GM12891 (cell line): ENCODE measurements at regions not wholly inside any gene's neighbourhood (a gene's known extent, or its start where the extent isn't known, plus 50 kb on each side); places are given as distances from the start of the nearest gene placed in this dataset.

Experiments used
- DNase-seq: peaks from one replicate; pipeline ENCODE4 v3.0.0; 2011; ENCODE audit warnings: low spot score; ENCODE audit not compliant: insufficient read length
- FAIRE-seq: peaks from 2 replicates; lab custom pipeline; 2011; peaks lifted over from hg19 to GRCh38; lab: Jason Lieb, UNC
- PAX5 ChIP-seq: IDR thresholded peaks from 2 replicates; pipeline ENCODE4 v1.6.1; 2011; ENCODE audit warnings: low read length, moderate library complexity, mild to moderate bottlenecking; ENCODE audit not compliant: insufficient read depth, severe bottlenecking
- POLR2A ChIP-seq: IDR thresholded peaks from 2 replicates; pipeline ENCODE4 v1.6.1; 2011; ENCODE audit warnings: low read depth, low read length, control low read depth
- POLR2AphosphoS5 ChIP-seq: IDR thresholded peaks from 2 replicates; pipeline ENCODE4 v1.6.1; 2011; ENCODE audit warnings: low read depth, low read length, control low read depth
- POU2F2 ChIP-seq: IDR thresholded peaks from 2 replicates; pipeline ENCODE4 v1.6.1; 2011; ENCODE audit warnings: low read depth, mild to moderate bottlenecking, control low read depth, low read length, moderate library complexity
- SPI1 ChIP-seq: IDR thresholded peaks from 2 replicates; pipeline ENCODE4 v1.6.1; 2011; ENCODE audit warnings: low read depth, low read length, control low read depth
- TAF1 ChIP-seq: IDR thresholded peaks from 2 replicates; pipeline ENCODE4 v1.6.1; 2011; ENCODE audit warnings: low read depth, low read length, control low read depth

GRCh38 chr11:115926138-115926537 is 421.9 kb upstream of the CADM1 start:
- no peak for FAIRE-seq
- DNase-seq, result no peak
- 0 out of 2 replicates have a peak, but pooled peaks have one; percentile 20 for TF ChIP-seq TAF1
- peak; percentile 19; the same call in 1 of the 2 replicates for TF ChIP-seq POLR2A
- no peak for TF ChIP-seq PAX5
- TF ChIP-seq POLR2AphosphoS5, result 0 out of 2 replicates have a peak, but pooled peaks have one; percentile 33
- 0 out of 2 replicates have a peak, but pooled peaks have one; percentile 19 for TF ChIP-seq SPI1

GRCh38 chr11:115925568-115926090 is 421.4 kb upstream of the CADM1 start:
- TF ChIP-seq PAX5 (no peak), TAF1 (no peak), SPI1 (no peak), POLR2A (peak; percentile 57), POLR2AphosphoS5 (peak; percentile 67), POU2F2 (0 out of 2 replicates have a peak, but pooled peaks have one; percentile 29)
- FAIRE-seq (peak; percentile 20), DNase-seq (no peak)

GRCh38 chr11:115924744-115925567 is 420.7 kb upstream of the CADM1 start:
- DNase-seq (no peak), FAIRE-seq (peak; percentile 96)
- TF ChIP-seq PAX5 (no peak), TAF1 (peak; percentile 64)

- no peak for FAIRE-seq
- TF ChIP-seq POLR2AphosphoS5 (no peak), POLR2A (no peak), SPI1 (no peak), TAF1 (no peak), POU2F2 (no peak), PAX5 (no peak)
- no peak for DNase-seq
Measured at GRCh38 chr11:115922876-115923275, 418.7 kb upstream of the CADM1 start.

DNA sequence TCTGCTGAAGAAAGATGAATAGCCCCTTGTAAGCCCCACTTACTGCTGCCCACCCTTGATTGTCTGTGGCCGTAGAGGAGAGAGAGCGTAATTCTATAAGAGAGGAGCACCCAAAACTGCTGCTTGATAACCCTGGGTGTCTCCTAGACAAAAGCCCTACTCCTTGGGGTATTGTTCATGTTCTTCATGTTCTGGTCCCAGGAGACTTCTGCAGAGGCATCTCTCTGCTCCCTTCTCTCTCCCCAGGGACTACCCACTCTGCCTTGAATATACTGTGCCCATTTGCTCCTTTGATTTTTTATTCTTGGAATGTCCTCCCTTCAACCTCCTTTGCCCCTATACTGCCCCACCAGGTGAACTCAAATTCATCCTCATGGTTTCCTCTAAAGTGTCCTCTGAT is 417.8 kb upstream of the CADM1 start:
- TF ChIP-seq TAF1 (no peak), POLR2AphosphoS5 (no peak), SPI1 (no peak), POU2F2 (no peak), PAX5 (no peak), POLR2A (no peak)
- FAIRE-seq (no peak), DNase-seq (no peak)

GRCh38 chr11:115921540-115921939 is 417.3 kb upstream of the CADM1 start:
- no peak for DNase-seq
- peak; percentile 90 for FAIRE-seq
- TF ChIP-seq TAF1 (no peak), SPI1 (no peak), POU2F2 (no peak), POLR2AphosphoS5 (no peak), PAX5 (no peak), POLR2A (no peak)

DNA sequence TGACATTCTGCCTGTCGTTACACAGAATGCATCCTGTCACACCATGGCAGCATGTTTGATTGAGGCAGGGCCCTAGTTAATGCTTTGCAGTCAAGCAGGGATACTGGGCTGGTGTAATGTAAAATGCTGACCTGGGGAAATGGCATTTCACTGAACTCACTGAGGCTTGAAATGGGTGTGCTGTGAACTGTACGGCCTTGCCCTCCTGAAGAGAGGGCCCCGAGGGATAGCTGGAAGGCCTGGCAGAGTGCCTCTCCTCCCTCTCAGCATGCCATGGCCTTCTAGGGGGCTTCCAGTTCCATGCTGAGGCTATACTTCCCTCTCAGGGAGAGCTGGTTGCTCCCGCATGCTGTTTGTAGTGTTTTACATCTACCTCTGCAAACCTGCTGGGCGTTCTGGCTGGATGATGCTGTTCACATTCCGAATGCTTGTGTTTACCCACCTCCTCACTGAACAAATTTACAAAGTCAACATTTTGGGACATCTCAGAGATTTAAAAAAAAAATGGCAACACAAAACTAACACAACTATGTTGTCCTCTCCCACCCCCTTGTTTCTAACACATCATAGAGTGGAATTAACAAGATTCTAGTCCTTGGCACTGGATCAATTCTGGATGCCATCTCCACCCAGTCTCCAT is 416.7 kb upstream of the CADM1 start:
- no peak for DNase-seq
- FAIRE-seq, result peak; percentile 83

DNA sequence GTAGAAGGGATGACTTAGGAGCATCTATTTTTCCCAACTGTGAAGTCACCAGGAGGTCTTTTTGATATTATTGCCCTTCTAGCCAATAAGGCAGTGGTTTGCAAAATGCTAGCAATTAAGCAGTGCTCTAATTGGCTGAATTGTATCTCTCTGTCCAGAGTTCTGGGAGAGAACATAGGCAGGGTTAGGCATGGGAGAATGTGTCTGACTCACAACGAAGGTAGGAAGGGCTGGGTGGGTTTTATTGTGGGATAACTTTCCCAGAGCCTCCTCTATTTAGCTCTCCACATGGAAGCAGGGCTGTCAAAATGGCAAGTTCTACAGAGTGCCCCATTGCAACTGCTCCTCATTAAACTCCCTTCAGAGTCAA is 415.9 kb upstream of the CADM1 start:
- FAIRE-seq, result no peak
- TF ChIP-seq SPI1 (peak; percentile 38; the same call in 1 of the 2 replicates), PAX5 (no peak), POLR2A (no peak), TAF1 (no peak)
- no peak for DNase-seq

More for the DNA sequence above, 416.7 kb upstream of the CADM1 start:
- TF ChIP-seq POLR2A (no peak), TAF1 (no peak), SPI1 (no peak), POLR2AphosphoS5 (no peak), PAX5 (no peak), POU2F2 (no peak)

DNA sequence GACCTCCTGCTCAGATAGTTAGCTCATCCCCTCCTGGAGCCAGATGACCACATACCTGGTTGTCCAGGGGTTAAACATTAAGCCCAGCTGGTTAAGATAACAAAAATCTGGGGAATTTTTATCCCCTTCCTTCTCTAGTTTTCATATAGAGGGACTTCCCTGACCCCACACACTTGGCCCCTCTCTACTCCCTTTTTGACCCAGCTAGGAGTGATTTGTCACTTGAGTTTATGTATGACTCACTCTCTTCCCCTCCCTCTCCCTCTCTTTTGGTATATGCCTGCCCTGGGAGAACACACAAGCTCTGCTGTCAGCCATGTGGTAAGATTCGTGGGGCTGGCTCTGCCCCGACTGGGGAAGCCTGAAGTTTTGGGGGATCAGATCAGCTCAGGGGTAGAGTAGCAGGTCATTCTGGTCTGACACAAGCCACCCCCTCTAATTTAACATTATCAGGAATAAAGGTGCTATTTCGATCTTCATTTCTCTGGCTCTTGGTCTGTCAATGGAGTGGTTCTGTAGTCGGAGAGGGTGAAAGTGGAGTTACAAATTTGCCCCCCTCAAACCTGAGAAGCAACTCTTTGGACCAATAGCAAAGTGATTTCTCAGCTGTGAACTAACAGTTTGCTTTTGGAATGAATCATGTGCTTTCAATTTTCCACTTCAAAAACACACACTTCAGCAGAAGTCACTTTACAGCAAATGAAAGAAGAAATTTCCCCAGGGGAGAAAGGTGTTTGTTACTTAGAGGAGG is 415.3 kb upstream of the CADM1 start:
- no peak for DNase-seq
- peak; percentile 95 for FAIRE-seq
- TF ChIP-seq SPI1 (peak; percentile 9; the same call in 1 of the 2 replicates), POU2F2 (no peak; the same call in 1 of the 2 replicates), POLR2A (peak; percentile 67)
